ENCODE measurements at regions not wholly inside any gene's neighbourhood (a gene's known extent, or its start where the extent isn't known, plus 50 kb on each side); places are given as distances from the start of the nearest gene placed in this dataset.

DNA sequence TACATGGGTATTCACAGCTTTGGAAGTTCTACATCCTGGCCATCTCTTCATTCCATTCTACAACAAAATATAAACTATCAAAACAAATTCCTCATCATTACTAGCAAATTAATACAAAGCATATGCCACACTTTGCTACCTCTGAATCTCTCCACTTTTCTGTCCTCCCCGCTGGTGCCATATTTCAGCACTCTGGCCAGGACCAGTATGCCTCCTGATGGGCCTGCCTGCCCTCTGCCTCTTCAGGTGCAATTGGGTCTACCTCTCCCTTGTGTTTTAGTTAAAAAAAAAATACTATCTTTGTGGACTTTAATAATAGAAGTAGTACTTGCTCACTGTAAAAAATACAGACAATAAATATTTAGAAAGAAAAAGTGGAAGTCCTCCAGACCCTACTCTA lies 448.8 kb downstream of the WDR72 start:
- WGBS, 4 donors = 69 to 84% (median 73%) methylated on average over 1 of the region's 1 CpG
- Histone ChIP-seq H3K27me3 (no peaks in the 10 kb centered on the region), H3K27ac (no peak overlapping the region), H3K4me1 (no peaks in the 10 kb centered on the region), H3K9me3 (no peaks in the 10 kb centered on the region), H3K36me3 (no peaks in the 10 kb centered on the region), H3K4me3 (no peak overlapping the region)
- ATAC-seq = no peak
- DNase-seq = no peak
- TF ChIP-seq, protein P1, sequence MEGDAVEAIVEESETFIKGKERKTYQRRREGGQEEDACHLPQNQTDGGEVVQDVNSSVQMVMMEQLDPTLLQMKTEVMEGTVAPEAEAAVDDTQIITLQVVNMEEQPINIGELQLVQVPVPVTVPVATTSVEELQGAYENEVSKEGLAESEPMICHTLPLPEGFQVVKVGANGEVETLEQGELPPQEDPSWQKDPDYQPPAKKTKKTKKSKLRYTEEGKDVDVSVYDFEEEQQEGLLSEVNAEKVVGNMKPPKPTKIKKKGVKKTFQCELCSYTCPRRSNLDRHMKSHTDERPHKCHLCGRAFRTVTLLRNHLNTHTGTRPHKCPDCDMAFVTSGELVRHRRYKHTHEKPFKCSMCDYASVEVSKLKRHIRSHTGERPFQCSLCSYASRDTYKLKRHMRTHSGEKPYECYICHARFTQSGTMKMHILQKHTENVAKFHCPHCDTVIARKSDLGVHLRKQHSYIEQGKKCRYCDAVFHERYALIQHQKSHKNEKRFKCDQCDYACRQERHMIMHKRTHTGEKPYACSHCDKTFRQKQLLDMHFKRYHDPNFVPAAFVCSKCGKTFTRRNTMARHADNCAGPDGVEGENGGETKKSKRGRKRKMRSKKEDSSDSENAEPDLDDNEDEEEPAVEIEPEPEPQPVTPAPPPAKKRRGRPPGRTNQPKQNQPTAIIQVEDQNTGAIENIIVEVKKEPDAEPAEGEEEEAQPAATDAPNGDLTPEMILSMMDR (IDR thresholded peaks at IDR 0.05) = no peak
- TF ChIP-seq POLR2A (IDR thresholded peaks at IDR 0.05) = no peak
- intact Hi-C loops (cut with DNase I) = no loop called here

DNA sequence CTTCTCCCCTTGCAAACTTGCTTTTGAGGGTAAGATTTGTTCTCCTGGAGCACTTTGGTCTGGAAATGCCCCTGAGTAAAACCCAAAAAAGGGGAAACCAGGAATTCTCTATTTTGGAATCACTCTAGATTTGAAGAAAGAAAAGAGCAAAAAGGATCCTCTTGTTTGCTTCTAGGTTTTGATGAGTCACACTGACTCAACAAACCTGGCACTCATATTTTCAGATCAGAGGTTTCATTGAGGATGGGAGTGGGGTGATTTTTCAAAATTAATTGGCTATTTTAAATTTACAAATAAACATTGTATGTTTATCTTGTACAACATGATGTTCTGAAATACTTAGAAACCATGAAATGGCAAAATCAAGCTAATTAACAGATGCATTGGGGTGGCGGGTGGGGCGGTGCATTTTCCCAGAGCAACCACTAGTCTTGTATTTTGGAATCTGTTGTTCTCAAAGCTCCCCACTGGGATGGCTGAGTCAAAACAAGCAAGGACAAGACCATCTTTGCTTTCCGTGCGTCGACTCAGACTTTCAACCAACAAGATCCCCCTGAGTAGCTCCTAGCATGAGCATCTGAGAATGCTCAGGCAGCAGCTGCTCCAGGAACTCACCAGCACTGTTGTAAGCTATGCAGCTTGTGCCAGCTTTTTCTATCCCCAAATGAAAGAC lies 451.4 kb downstream of the WDR72 start:
- DNase-seq (no peak), ATAC-seq (no peak)
- WGBS, 4 donors = 75 to 87% (median 78%) methylated on average over 5 of the region's 5 CpGs
- TF ChIP-seq, protein P1 (IDR thresholded peaks at IDR 0.05) = no peak
- TF ChIP-seq POLR2A (IDR thresholded peaks at IDR 0.05) = no peak
- no peak overlapping the region for H3K27ac ChIP-seq
- H3K4me1 ChIP-seq = no peaks in the 10 kb centered on the region
- no peaks in the 10 kb centered on the region for H3K9me3 ChIP-seq
- H3K36me3 ChIP-seq = no peaks in the 10 kb centered on the region
- intact Hi-C loops (cut with DNase I) = loop anchor here in 2 of 10 donors (10.0 kb wide), 2 partner anchors 53 to 57 kb away; no protein-coding TSS in a partner anchor
- no peak overlapping the region for H3K4me3 ChIP-seq
- H3K27me3 ChIP-seq = no peaks in the 10 kb centered on the region

DNA sequence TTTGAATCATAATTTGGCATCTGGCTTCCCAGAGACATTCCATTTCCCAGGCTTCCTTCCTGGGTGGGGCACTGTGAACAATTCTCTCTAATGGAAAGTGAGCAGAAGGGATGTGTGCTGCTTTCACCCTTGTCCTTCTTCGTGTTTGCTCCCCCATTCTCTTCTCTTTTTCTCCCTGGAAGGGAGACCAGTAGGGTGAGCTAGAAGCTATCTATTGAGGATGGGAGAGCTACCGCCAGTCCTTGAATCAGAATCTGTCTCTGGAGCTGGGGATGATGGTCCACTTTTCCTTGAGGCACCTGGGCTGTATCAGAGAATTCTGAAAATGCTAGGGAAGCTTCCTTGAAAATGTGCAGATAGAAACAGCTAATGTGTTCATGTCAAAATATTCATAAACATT lies 453.9 kb downstream of the WDR72 start:
- H3K27me3 ChIP-seq = no peaks in the 10 kb centered on the region
- no peak for TF ChIP-seq POLR2A (IDR thresholded peaks at IDR 0.05)
- TF ChIP-seq, protein P1 (IDR thresholded peaks at IDR 0.05) = no peak
- ATAC-seq (no peak), DNase-seq (no peak)
- no peak overlapping the region for H3K27ac ChIP-seq
- 40 to 67% (median 53%) methylated on average over 2 of the region's 2 CpGs for WGBS, 4 donors
- intact Hi-C loops (cut with DNase I) = loop anchor here in 2 of 10 donors (10.0 kb wide), 2 partner anchors 51 to 59 kb away; no protein-coding TSS in a partner anchor
- H3K36me3 ChIP-seq = no peaks in the 10 kb centered on the region
- H3K4me1 ChIP-seq = no peaks in the 10 kb centered on the region
- no peaks in the 10 kb centered on the region for H3K9me3 ChIP-seq
- H3K4me3 ChIP-seq = no peak overlapping the region

DNA sequence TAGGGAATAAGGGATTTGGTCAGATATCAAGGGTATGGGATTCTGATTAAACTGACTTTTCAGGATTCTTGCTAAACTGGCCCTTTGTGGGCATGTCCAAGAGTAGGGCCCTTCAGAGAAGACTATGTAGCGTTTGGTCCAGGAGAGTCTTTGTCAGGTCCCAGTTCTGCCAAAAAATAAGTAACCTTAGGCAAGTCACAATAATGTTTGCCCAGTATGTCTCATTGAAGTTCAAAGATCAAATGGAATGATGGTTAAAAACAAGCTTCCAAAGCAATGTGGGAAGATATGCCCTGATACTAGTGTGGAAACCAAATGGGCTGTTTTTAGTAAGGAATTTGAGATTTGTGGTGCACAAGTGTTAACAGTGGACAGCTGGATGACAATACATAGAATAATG lies 454.4 kb downstream of the WDR72 start:
- H3K4me3 ChIP-seq = no peak overlapping the region
- 52 to 100% (median 91%) methylated on average over 1 of the region's 1 CpG for WGBS, 4 donors
- intact Hi-C loops (cut with DNase I) = loop anchor here in 2 of 10 donors (10.0 kb wide), 2 partner anchors 50 to 60 kb away; no protein-coding TSS in a partner anchor
- no peak overlapping the region for H3K27ac ChIP-seq
- TF ChIP-seq, protein P1 (IDR thresholded peaks at IDR 0.05) = no peak
- TF ChIP-seq POLR2A (IDR thresholded peaks at IDR 0.05) = no peak
- no peaks in the 10 kb centered on the region for H3K9me3 ChIP-seq
- no peak for ATAC-seq
- no peaks in the 10 kb centered on the region for H3K27me3 ChIP-seq
- DNase-seq = no peak
- no peaks in the 10 kb centered on the region for H3K4me1 ChIP-seq
- no peaks in the 10 kb centered on the region for H3K36me3 ChIP-seq
